ENCODE measurements at regions not wholly inside any gene's neighbourhood (a gene's known extent, or its start where the extent isn't known, plus 50 kb on each side); places are given as distances from the start of the nearest gene placed in this dataset.
"Not testable (repeated sequence)": the region's sequence is repeated elsewhere in the genome, so short reads cannot be mapped to it uniquely, and the experiment has no call there.

- H3K9me3 Mint-ChIP-seq (ENCODE audit: low read depth), result peaks cover 7% of the 10 kb centered on the region
- H3K27ac Mint-ChIP-seq, result no peak overlapping the region
- H3K4me1 Mint-ChIP-seq (ENCODE audit: low read depth), result no peaks in the 10 kb centered on the region
- peaks cover 6% of the 10 kb centered on the region for H3K27me3 Mint-ChIP-seq
- H3K4me3 Mint-ChIP-seq, result no peak overlapping the region
- peaks cover 3% of the 10 kb centered on the region for H3K36me3 Mint-ChIP-seq
These were observed 207.9 kb upstream of the PITRM1 start for GRCh38 chr10:3380406-3381050.

- Mint-ChIP-seq H3K4me3 (no peak overlapping the region), H3K27me3 (peaks cover 4% of the 10 kb centered on the region), H3K9me3 (ENCODE audit: low read depth) (no peaks in the 10 kb centered on the region), H3K27ac (no peak overlapping the region), H3K4me1 (ENCODE audit: low read depth) (no peaks in the 10 kb centered on the region), H3K36me3 (no peaks in the 10 kb centered on the region)
These were observed 204.0 kb upstream of the PITRM1 start for GRCh38 chr10:3376631-3377030.

GRCh38 chr10:3375505-3375904 is 202.9 kb upstream of the PITRM1 start:
- Mint-ChIP-seq H3K27me3 (no peaks in the 10 kb centered on the region), H3K4me3 (no peak overlapping the region), H3K36me3 (no peaks in the 10 kb centered on the region), H3K9me3 (ENCODE audit: low read depth) (no peaks in the 10 kb centered on the region), H3K4me1 (ENCODE audit: low read depth) (no peaks in the 10 kb centered on the region), H3K27ac (no peak overlapping the region)

GRCh38 chr10:3374914-3375313 is 202.3 kb upstream of the PITRM1 start:
- Mint-ChIP-seq H3K27me3 (no peaks in the 10 kb centered on the region), H3K4me3 (no peak overlapping the region), H3K4me1 (ENCODE audit: low read depth) (no peaks in the 10 kb centered on the region)

GRCh38 chr10:3373374-3374027 is 200.9 kb upstream of the PITRM1 start:
- not testable (repeated sequence) for H3K36me3 Mint-ChIP-seq; H3K9me3 Mint-ChIP-seq (ENCODE audit: low read depth); H3K4me3 Mint-ChIP-seq; H3K27ac Mint-ChIP-seq; H3K27me3 Mint-ChIP-seq; H3K4me1 Mint-ChIP-seq (ENCODE audit: low read depth)

More at GRCh38 chr10:3374914-3375313, 202.3 kb upstream of the PITRM1 start:
- no peak overlapping the region for H3K27ac Mint-ChIP-seq
- H3K36me3 Mint-ChIP-seq, result no peaks in the 10 kb centered on the region
- no peaks in the 10 kb centered on the region for H3K9me3 Mint-ChIP-seq (ENCODE audit: low read depth)

GRCh38 chr10:3372281-3372680 is 199.7 kb upstream of the PITRM1 start:
- no peaks in the 10 kb centered on the region for H3K9me3 Mint-ChIP-seq (ENCODE audit: low read depth)
- H3K36me3 Mint-ChIP-seq, result no peaks in the 10 kb centered on the region
- peaks cover 2% of the 10 kb centered on the region for H3K27me3 Mint-ChIP-seq
- H3K27ac Mint-ChIP-seq, result no peak overlapping the region
- H3K4me1 Mint-ChIP-seq (ENCODE audit: low read depth), result no peaks in the 10 kb centered on the region
- no peak overlapping the region for H3K4me3 Mint-ChIP-seq

- H3K4me1 Mint-ChIP-seq (ENCODE audit: low read depth); H3K36me3 Mint-ChIP-seq; H3K4me3 Mint-ChIP-seq; H3K27me3 Mint-ChIP-seq; H3K9me3 Mint-ChIP-seq (ENCODE audit: low read depth); H3K27ac Mint-ChIP-seq: not testable (repeated sequence)
These were observed 199.0 kb upstream of the PITRM1 start for GRCh38 chr10:3371624-3372023.

- no peak overlapping the region for H3K4me3 Mint-ChIP-seq
- H3K9me3 Mint-ChIP-seq (ENCODE audit: low read depth), result peaks cover 4% of the 10 kb centered on the region
- H3K36me3 Mint-ChIP-seq, result no peaks in the 10 kb centered on the region
- H3K4me1 Mint-ChIP-seq (ENCODE audit: low read depth), result no peaks in the 10 kb centered on the region
- H3K27ac Mint-ChIP-seq, result no peak overlapping the region
- peaks cover 2% of the 10 kb centered on the region for H3K27me3 Mint-ChIP-seq
These were observed 194.3 kb upstream of the PITRM1 start for GRCh38 chr10:3366735-3367405.

GRCh38 chr10:3366043-3366442 is 193.5 kb upstream of the PITRM1 start:
- H3K27me3 Mint-ChIP-seq, result peaks cover 2% of the 10 kb centered on the region
- H3K4me3 Mint-ChIP-seq, result no peak overlapping the region
- peaks cover 6% of the 10 kb centered on the region for H3K9me3 Mint-ChIP-seq (ENCODE audit: low read depth)
- no peak overlapping the region for H3K27ac Mint-ChIP-seq
- peaks cover 3% of the 10 kb centered on the region for H3K36me3 Mint-ChIP-seq
- H3K4me1 Mint-ChIP-seq (ENCODE audit: low read depth), result no peaks in the 10 kb centered on the region

- H3K4me3 Mint-ChIP-seq, result no peak overlapping the region
- H3K36me3 Mint-ChIP-seq, result peaks cover 5% of the 10 kb centered on the region
- peaks cover 2% of the 10 kb centered on the region for H3K27me3 Mint-ChIP-seq
- H3K9me3 Mint-ChIP-seq (ENCODE audit: low read depth), result peaks cover 7% of the 10 kb centered on the region
- no peak overlapping the region for H3K27ac Mint-ChIP-seq
- no peaks in the 10 kb centered on the region for H3K4me1 Mint-ChIP-seq (ENCODE audit: low read depth)
These were observed 193.0 kb upstream of the PITRM1 start for GRCh38 chr10:3365630-3366029.

- Mint-ChIP-seq H3K4me1 (ENCODE audit: low read depth) (no peaks in the 10 kb centered on the region), H3K4me3 (no peak overlapping the region), H3K9me3 (ENCODE audit: low read depth) (peaks cover 7% of the 10 kb centered on the region), H3K27ac (no peak overlapping the region), H3K36me3 (peaks cover 10% of the 10 kb centered on the region), H3K27me3 (peaks cover 2% of the 10 kb centered on the region)
These were observed 192.3 kb upstream of the PITRM1 start for GRCh38 chr10:3364768-3365480.

- peaks cover 14% of the 10 kb centered on the region for H3K9me3 Mint-ChIP-seq (ENCODE audit: low read depth)
- H3K4me1 Mint-ChIP-seq (ENCODE audit: low read depth), result no peaks in the 10 kb centered on the region
- H3K27me3 Mint-ChIP-seq, result no peaks in the 10 kb centered on the region
- peaks cover 13% of the 10 kb centered on the region for H3K36me3 Mint-ChIP-seq
- H3K27ac Mint-ChIP-seq, result no peak overlapping the region
- no peak overlapping the region for H3K4me3 Mint-ChIP-seq
These were observed 190.9 kb upstream of the PITRM1 start for GRCh38 chr10:3363311-3364045.

GRCh38 chr10:3362394-3362793 is 189.8 kb upstream of the PITRM1 start:
- H3K36me3 Mint-ChIP-seq, result peaks cover 15% of the 10 kb centered on the region
- peaks cover 18% of the 10 kb centered on the region for H3K9me3 Mint-ChIP-seq (ENCODE audit: low read depth)
- no peaks in the 10 kb centered on the region for H3K4me1 Mint-ChIP-seq (ENCODE audit: low read depth)
- H3K27me3 Mint-ChIP-seq, result no peaks in the 10 kb centered on the region
- no peak overlapping the region for H3K27ac Mint-ChIP-seq
- no peak overlapping the region for H3K4me3 Mint-ChIP-seq

- Mint-ChIP-seq H3K27ac (no peak overlapping the region), H3K27me3 (no peaks in the 10 kb centered on the region), H3K36me3 (peaks cover 15% of the 10 kb centered on the region), H3K4me1 (ENCODE audit: low read depth) (no peaks in the 10 kb centered on the region), H3K4me3 (no peak overlapping the region), H3K9me3 (ENCODE audit: low read depth) (peaks cover 18% of the 10 kb centered on the region)
These were observed 189.1 kb upstream of the PITRM1 start for GRCh38 chr10:3361640-3362039.

All from activated naive CD8-positive, alpha-beta T cell (primary cell).